Tongue (tissue), 1 donor: ENCODE measurements at regions not wholly inside any gene's neighbourhood (a gene's known extent, or its start where the extent isn't known, plus 50 kb on each side); places are given as distances from the start of the nearest gene placed in this dataset.

Source experiments
- DNase-seq: peaks from one replicate; pipeline ENCODE4 v3.0.0-alpha.2; 2015

DNA sequence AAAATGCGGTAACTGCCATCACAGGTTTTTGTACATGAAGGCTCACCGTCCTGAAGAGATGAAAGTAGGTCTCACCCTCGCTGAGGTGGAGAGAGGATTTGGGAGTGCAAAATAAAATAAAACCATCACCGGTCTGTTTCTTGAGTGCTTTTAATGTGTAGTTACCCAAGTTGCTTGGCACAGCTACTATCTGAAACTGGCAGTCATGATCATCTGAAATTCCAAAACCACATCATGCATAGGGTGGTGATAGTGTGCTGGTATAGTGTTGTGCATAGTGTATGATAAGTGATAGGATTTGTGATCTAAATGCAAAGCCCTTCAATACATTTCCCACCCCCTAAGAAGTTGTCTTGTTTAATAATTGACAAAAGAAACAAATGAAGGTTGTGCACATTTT is 381.3 kb downstream of the DMRT2 start:
- DNase-seq: no peak

GRCh38 chr9:1434052-1434767 is 384.1 kb downstream of the DMRT2 start:
- DNase-seq: peak; percentile 82

GRCh38 chr9:1434811-1435210 is 384.7 kb downstream of the DMRT2 start:
- DNase-seq: no peak

DNA sequence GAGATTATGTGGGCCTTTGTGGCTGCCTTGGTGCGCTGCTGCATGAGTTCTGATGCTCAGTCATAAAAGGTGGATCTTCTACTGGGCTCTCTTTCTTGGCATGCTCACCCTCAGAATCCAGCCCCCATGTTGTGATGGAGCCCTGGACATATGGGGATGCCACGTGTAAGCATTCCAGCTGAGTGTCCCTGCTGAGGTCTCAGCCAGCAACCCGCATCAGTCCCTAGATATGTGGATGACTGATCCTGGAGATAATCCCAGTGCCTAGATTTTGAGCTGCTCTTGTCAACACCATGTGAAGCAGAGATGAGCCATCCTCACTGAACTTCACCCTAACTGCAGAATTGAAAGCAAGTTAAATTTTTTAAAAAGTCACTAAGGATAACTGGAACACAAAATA is 390.1 kb downstream of the DMRT2 start:
- DNase-seq: no peak

- no peak for DNase-seq
Measured at GRCh38 chr9:1442105-1442504, 391.9 kb downstream of the DMRT2 start.

GRCh38 chr9:1443450-1443849 is 393.3 kb downstream of the DMRT2 start:
- no peak for DNase-seq

DNA sequence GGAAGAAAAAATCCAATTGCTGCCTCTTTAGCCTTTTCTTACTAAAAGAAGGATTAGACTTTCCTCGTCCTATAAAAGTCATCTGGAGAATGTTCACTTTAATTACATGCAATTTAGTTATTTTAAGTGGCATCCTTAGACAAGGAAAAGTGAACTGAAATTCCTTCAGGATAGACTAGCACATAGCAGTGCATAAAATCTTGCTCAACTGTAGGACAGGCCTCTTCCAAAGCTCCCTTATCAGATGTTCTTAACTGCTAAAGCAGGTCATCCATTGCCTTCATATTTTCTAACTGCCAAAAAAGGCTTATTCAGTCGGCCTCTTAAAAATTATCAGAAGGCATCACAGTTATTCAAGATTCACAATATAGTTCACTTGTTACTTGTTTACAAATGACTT is 396.5 kb downstream of the DMRT2 start:
- DNase-seq: no peak

DNA sequence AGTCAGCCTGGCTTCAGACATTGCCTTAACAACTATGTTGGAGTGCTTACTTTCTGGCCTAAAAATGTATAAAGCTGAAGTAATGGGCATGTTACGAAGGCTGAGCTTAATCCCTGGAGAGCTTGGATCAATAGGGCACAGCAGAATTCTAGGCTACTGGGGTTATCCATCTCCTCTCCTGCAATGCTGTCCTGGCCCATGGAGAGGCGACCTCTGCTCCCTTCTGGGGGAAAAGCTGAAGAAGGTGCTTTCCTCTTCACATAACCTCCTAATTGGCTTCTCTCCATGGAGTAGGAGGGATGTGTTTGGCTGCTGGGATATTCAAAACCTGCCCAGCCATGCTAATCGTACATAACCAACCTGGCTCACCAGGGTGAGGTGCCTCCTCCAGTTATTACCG is 403.5 kb downstream of the DMRT2 start:
- no peak for DNase-seq

DNA sequence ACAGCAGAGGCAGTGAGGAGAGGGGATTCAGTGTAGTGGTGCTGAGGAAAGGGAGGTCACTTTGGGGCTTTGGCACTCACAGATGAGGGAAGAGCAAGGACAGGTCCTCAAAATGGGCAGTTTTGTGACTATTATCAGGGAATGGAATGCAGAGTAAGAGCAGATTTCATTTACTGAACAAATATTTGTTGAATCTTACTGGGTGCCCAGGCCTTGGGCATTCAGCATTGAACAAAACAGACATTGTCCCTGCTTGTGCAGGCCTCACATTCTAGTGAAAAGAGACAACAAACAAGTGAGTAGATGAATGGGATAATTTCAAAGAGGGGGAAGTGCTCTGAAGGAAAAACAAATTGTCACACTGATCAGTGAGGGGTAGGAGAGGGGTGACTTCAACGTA is 404.1 kb downstream of the DMRT2 start:
- DNase-seq: no peak

GRCh38 chr9:1454616-1455347 is 404.6 kb downstream of the DMRT2 start:
- DNase-seq: peak; percentile 56

DNA sequence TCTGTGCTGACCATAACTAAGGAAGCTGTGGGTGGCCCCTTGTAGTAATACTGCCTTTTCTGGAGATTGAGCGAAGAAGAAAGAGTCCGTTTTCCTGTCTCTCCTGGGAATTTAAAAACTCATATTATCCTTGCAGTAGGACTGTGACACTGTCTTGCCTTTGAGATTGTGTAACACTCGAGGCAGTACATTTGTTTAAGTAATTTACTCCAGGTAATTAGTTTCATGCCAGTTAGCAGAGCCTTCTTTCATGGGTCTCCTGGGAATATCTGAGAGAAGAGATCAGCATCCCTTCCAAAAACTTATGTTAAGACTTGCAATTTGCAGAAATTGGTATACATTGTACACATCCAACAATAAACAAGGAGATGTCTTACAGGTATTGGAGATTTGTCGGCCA is 405.6 kb downstream of the DMRT2 start:
- no peak for DNase-seq

DNA sequence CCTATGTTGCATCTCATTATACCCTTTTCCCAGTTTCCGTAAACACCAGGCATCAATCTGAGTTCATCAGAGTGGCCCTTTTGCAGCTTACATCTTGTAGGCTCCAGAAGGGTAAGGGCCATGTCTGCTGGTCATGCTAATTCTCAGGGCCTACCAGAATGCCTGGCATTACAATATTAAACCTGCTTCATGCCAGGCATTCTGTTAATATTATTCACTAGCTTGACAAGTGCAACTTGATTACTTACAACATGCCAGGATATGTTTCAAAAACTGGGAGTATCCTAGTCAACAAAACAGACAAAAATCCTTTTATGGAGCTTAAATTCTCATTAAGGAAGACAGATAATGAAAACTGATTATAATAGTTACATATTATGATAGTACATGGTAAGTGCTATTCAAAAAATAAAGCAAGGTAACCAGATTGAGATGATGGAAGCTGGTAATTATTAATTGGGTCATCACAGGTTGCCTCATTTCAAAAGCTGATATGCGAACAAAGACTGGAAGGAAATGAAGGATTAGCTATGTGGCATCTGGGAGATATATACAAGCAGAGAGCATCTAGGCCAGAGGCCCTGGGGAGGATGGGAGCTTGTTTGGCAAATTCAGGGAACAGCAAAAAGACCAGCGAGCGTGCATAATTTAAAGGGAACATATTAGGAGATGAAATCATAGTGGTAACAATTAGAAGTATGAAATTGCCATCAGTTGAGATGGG is 406.3 kb downstream of the DMRT2 start:
- DNase-seq: no peak

DNA sequence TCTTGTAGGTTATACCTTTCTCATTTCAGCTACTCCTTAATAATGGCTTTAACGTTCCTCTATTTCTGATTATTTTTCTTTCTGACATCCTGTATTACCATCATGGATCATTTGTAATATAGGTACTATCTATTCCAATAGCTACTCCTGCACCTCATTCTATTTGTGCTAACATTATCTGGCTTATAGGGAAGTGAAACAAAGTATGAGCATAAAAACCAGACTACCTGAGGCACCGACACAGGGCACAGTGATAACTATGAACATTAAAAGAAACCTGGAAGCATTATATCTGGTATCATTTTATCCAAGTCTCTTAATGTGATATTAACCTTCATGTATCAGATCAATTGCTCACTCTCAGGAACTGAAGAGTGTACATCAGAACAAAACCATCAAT is 407.3 kb downstream of the DMRT2 start:
- DNase-seq: no peak

DNA sequence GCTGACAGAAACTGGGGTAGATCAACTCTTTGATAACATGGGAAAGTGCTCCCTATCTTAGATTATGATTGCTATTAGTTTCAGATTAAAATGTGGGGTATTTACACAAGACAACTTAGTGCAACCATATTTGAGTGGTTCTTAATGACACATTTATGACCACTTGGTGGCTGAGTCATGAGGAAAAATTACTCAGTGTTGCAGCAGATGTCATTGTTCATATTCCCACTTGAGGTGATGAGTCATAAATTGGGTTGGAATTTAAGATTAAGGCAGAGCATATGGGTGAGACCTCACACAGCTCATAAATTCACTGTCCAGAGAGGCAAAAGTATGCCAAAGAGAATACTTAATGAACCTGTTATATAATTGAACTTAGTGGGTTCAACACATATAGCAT is 408.3 kb downstream of the DMRT2 start:
- DNase-seq: no peak

GRCh38 chr9:1460143-1460769 is 410.1 kb downstream of the DMRT2 start:
- DNase-seq: no peak

DNA sequence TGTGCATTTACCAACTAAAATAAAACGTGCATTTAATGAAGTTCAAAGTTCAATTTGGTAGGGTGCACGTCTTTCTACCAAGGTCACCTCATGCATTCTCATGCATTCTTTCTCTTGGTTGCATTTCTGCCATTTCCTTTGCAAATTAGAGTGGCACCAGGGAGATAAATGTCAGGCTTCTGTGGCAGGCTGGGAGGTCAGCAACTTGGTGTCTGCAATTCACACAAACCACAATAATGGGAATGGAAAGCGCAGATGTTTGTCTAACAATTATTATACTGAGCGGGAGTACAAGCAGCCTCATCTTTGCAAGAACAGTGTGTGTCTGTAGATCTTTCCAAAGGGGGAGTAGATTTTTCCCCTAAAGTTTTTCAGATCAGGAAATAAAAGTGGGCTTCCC is 411.7 kb downstream of the DMRT2 start:
- no peak for DNase-seq

DNA sequence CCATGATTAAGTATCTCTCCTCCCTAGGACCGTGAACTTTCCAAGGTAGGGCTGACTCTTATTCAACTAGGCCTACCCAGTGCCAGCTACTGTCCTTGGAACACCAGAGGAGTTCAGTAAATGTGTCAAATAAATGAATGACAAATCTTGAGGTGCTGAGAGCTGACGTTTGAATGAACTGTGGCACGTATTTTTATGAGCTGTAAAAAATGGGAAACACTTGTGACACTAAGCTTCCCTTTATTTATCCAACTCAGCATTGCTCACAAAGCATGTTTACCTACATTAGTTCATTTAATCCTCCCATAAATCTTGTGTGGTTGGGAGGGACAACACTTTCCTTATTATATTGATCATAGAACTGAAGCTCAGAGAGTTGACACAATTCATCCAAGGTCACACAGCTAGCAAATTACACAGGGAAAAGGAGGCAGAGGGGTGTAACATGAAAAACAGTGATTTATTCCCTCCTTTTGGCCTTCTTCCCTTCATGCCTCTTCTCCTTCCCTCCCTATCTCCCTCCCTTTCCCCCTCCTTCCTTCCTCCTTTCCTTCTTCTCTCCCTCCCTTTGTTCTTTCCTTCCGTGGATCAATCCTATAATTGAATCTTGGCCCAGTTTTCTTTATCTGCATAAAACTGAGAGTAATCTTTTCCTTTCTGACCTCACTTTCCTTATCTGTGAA is 412.6 kb downstream of the DMRT2 start:
- DNase-seq: no peak

GRCh38 chr9:1469996-1470395 is 419.8 kb downstream of the DMRT2 start:
- no peak for DNase-seq

DNA sequence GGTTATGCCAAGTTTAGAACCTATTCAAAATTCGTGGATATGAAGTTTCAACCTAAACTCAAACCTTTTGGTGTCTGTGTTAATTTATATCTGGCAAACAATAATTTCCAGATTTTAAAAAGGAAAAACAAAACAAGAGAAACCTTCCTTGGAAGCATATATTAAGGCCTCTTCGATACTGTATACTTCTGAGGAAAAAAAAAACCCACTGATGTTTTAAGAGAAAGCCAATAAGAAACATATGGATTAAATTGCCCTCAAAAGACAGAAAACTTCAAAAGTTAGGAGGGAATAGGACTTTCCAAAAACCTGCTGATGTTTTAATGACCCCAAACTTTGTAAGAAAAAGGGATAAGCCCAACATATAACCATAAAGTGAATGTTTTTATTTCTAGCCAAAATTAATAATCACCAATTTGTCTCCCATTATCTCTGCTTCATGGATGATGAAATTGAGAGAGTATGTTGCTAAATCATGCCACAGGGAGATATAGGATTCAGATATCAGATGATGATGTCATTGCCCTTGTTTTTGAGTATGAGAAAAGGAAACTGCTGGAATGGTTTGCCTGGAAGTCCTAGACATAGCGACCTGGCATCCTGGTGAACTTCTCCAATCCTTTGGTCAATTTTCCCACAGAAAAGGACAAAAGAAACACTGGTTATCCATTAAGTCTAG is 423.9 kb downstream of the DMRT2 start:
- no peak for DNase-seq

GRCh38 chr9:1474671-1475070 is 424.5 kb downstream of the DMRT2 start:
- no peak for DNase-seq

DNA sequence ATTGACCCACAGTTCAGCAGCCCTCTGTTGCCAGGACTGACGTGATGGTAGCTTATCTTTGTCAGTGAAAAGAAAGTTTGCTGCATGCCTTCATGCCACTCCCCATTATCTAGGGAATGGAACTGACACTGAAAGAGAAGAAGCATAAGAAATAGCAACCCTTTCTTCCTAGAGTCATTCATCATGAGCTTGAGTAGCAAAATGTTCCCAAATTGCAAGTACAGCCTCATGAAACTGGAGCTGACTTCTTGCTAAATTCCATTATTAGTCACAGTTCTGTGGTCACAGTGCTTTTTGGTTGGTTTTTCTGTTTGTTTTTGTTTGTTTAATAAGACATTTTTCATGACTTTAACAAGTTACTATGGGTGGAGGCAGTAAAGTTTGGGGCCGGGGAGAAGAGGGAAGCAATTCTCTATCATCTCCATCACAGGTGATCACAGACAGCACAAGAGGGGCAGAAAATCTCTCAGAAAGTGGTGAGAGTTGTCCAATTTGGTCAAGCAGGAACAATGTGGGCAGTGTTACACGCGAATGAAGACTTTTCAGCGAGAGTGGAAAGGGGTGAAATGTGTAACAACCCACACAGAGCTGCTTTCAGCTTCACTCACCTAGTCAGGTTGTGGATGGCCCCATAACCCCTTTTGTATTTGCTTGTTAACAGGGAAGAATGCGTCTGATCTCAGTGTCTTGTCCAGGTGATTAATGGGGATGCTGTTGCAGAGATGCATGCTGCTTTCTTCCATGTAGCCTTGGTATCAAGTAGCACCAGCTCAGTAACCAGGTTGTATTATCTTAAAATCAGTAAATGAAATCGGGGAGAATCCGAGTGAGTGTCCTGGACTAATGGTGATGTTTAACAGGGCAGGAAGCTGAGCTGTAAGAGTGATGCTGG is 440.4 kb downstream of the DMRT2 start:
- peak; percentile 52 for DNase-seq
